ENCODE measurements at regions not wholly inside any gene's neighbourhood (a gene's known extent, or its start where the extent isn't known, plus 50 kb on each side); places are given as distances from the start of the nearest gene placed in this dataset.

GRCh38 chr4:116796022-116796421, 289.4 kb downstream of the TRAM1L1 start:
- no peak for DNase-seq (ENCODE audit: extremely low read depth, low read depth)
- no peak for TF ChIP-seq CTCF (IDR thresholded peaks at IDR 0.05; ENCODE audit: low read depth, low read length)

DNA sequence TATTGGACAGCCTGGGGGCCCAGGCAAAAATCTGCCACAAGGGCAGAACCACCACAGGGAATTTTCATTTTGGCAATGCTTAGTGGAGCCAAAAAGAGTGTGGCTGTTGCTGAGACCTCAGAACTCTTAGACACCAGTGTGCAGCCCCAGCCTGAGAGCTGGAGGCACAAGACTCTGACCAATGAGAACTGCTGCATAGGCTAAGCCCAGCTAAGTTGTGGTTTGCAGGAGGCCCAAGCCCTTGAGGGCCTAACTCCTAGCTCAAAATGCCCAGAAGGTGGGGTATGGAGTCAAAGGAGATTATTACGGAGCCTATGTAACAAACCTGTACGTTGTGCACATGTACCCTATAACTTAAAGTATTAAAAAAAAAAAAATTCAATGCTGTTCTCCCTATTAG, 296.7 kb downstream of the TRAM1L1 start:
- DNase-seq (ENCODE audit: extremely low read depth, low read depth), result no peak
- no peak for TF ChIP-seq CTCF (IDR thresholded peaks at IDR 0.05; ENCODE audit: low read depth, low read length)

DNA sequence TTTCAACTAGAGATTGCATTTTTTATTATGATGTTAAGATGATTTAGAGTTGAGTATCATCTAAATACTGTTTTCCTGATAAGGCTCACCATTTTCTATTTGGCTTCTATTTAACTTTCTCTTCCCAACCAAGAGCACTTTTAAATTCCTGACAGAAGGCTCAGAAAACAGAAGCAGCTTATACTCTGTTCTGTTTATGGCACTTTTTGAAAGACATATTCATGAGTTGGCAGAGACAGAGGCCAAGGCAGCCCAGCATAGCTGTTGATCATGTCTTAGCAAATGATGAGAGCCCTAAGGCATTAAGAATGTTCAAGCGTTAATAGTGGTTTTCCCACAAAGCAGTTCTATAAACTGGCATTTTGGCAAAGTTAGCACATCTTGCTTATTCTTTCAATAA, 330.3 kb downstream of the TRAM1L1 start:
- no peak for DNase-seq (ENCODE audit: extremely low read depth, low read depth)
- TF ChIP-seq CTCF (IDR thresholded peaks at IDR 0.05; ENCODE audit: low read depth, low read length), result no peak

GRCh38 chr4:116752027-116752426, 333.3 kb downstream of the TRAM1L1 start:
- DNase-seq (ENCODE audit: extremely low read depth, low read depth), result no peak
- TF ChIP-seq CTCF (IDR thresholded peaks at IDR 0.05; ENCODE audit: low read depth, low read length), result no peak

DNA sequence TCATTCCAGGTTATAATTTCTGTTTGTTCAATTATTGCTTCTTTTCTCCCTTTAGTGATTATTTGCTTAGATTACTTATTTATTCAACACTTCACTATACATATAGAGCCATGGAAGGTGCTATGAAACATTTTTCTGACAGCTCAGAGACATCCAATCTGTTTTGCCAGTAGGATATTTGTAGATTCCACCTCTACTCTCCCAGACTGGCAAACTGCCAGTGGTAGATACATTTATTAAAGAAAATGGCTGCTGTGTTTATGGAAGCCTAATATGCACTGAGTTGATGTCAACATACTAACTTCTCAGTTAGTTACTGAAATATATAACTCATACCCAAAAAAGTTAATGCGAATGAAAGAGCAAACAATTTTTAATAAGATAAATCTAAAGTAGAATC, 348.6 kb downstream of the TRAM1L1 start:
- TF ChIP-seq CTCF (IDR thresholded peaks at IDR 0.05; ENCODE audit: low read depth, low read length), result no peak

DNA sequence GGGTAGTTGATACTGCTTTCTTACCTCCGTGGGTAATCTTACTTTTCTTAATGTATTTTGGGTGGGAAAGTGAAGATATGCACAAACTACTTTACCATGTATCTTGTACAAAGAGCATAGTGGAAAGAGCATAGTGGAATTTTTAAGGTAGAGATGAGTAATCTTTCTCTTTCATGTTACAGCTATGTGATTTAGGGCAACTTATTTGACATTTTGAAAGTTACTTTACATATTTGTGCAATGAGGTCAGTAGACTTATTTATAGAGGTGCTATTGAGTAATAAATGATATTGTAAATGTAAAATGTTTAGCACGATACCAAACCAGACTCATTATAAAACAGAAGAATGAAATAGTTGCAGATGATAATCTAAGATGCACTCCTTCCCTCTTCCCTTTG, 351.2 kb downstream of the TRAM1L1 start:
- TF ChIP-seq CTCF (IDR thresholded peaks at IDR 0.05; ENCODE audit: low read depth, low read length), result no peak
- no peak for DNase-seq (ENCODE audit: extremely low read depth, low read depth)

More for the DNA sequence above, 348.6 kb downstream of the TRAM1L1 start:
- no peak for DNase-seq (ENCODE audit: extremely low read depth, low read depth)

- no peak for DNase-seq (ENCODE audit: extremely low read depth, low read depth)
These were observed 352.0 kb downstream of the TRAM1L1 start for GRCh38 chr4:116733370-116733769.

More at GRCh38 chr4:116733370-116733769, 352.0 kb downstream of the TRAM1L1 start:
- no peak for TF ChIP-seq CTCF (IDR thresholded peaks at IDR 0.05; ENCODE audit: low read depth, low read length)
